ENCODE measurements at regions not wholly inside any gene's neighbourhood (a gene's known extent, or its start where the extent isn't known, plus 50 kb on each side); places are given as distances from the start of the nearest gene placed in this dataset.

DNA sequence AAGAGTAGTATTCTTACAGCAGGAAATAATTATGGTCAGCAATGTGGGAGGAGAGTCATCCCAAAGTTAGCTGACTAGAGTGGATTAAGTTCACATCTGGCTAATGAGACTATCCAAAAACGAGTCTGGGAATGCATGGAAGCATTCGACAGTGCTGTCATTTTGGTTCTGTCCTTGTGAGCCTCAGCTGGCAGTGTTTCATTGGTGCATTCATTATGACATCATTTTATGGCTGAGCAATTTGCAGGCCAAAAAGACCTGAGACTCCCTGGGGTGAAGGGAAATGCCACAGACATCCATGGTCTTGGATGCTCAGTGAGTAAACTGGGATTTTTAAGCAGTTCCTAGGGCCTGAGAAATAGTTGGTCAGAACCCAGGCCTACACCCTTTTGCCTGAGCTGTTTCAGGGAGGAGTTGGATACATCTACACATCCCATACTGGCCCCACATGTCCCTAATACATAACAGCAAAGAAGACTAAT is 196.4 kb upstream of the CCN2 start:
- TF ChIP-seq, protein P1, sequence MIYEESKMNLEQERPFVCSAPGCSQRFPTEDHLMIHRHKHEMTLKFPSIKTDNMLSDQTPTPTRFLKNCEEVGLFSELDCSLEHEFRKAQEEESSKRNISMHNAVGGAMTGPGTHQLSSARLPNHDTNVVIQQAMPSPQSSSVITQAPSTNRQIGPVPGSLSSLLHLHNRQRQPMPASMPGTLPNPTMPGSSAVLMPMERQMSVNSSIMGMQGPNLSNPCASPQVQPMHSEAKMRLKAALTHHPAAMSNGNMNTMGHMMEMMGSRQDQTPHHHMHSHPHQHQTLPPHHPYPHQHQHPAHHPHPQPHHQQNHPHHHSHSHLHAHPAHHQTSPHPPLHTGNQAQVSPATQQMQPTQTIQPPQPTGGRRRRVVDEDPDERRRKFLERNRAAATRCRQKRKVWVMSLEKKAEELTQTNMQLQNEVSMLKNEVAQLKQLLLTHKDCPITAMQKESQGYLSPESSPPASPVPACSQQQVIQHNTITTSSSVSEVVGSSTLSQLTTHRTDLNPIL (CRISPR knock-in tag; IDR thresholded peaks at IDR 0.05; ENCODE audit: low read depth): no peak
- no peak for TF ChIP-seq TCF4 (CRISPR knock-in tag; IDR thresholded peaks at IDR 0.05; ENCODE audit: borderline replicate concordance)
- no peak for TF ChIP-seq BACH2 (CRISPR knock-in tag; IDR thresholded peaks at IDR 0.05; ENCODE audit: borderline replicate concordance)
- no peak for TF ChIP-seq OSR1 (CRISPR knock-in tag; IDR thresholded peaks at IDR 0.05)
- TF ChIP-seq GLIS3 (CRISPR knock-in tag; IDR thresholded peaks at IDR 0.05): no peak
- TF ChIP-seq ARNTL (CRISPR knock-in tag; IDR thresholded peaks at IDR 0.05; ENCODE audit: borderline replicate concordance, low read depth): no peak
- no peak for TF ChIP-seq ZFP30 (CRISPR knock-in tag; IDR thresholded peaks at IDR 0.05)
- no peak for TF ChIP-seq ISL1 (CRISPR knock-in tag; IDR thresholded peaks at IDR 0.05)
- TF ChIP-seq CSDC2 (CRISPR knock-in tag; IDR thresholded peaks at IDR 0.05): no peak
- TF ChIP-seq, protein P2, sequence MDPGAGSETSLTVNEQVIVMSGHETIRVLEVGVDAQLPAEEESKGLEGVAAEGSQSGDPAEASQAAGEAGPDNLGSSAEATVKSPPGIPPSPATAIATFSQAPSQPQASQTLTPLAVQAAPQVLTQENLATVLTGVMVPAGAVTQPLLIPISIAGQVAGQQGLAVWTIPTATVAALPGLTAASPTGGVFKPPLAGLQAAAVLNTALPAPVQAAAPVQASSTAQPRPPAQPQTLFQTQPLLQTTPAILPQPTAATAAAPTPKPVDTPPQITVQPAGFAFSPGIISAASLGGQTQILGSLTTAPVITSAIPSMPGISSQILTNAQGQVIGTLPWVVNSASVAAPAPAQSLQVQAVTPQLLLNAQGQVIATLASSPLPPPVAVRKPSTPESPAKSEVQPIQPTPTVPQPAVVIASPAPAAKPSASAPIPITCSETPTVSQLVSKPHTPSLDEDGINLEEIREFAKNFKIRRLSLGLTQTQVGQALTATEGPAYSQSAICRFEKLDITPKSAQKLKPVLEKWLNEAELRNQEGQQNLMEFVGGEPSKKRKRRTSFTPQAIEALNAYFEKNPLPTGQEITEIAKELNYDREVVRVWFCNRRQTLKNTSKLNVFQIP (CRISPR knock-in tag; IDR thresholded peaks at IDR 0.05; ENCODE audit: borderline replicate concordance, low read depth): no peak
- no peak for TF ChIP-seq SNAI2 (CRISPR knock-in tag; IDR thresholded peaks at IDR 0.05)
- TF ChIP-seq, protein P3, sequence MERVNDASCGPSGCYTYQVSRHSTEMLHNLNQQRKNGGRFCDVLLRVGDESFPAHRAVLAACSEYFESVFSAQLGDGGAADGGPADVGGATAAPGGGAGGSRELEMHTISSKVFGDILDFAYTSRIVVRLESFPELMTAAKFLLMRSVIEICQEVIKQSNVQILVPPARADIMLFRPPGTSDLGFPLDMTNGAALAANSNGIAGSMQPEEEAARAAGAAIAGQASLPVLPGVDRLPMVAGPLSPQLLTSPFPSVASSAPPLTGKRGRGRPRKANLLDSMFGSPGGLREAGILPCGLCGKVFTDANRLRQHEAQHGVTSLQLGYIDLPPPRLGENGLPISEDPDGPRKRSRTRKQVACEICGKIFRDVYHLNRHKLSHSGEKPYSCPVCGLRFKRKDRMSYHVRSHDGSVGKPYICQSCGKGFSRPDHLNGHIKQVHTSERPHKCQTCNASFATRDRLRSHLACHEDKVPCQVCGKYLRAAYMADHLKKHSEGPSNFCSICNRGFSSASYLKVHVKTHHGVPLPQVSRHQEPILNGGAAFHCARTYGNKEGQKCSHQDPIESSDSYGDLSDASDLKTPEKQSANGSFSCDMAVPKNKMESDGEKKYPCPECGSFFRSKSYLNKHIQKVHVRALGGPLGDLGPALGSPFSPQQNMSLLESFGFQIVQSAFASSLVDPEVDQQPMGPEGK (CRISPR knock-in tag; IDR thresholded peaks at IDR 0.05; ENCODE audit: borderline replicate concordance): no peak
- TF ChIP-seq TOX (CRISPR knock-in tag; IDR thresholded peaks at IDR 0.05; ENCODE audit: borderline replicate concordance): no peak
- TF ChIP-seq, protein P4, sequence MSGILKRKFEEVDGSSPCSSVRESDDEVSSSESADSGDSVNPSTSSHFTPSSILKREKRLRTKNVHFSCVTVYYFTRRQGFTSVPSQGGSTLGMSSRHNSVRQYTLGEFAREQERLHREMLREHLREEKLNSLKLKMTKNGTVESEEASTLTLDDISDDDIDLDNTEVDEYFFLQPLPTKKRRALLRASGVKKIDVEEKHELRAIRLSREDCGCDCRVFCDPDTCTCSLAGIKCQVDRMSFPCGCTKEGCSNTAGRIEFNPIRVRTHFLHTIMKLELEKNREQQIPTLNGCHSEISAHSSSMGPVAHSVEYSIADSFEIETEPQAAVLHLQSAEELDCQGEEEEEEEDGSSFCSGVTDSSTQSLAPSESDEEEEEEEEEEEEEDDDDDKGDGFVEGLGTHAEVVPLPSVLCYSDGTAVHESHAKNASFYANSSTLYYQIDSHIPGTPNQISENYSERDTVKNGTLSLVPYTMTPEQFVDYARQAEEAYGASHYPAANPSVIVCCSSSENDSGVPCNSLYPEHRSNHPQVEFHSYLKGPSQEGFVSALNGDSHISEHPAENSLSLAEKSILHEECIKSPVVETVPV (CRISPR knock-in tag; IDR thresholded peaks at IDR 0.05): no peak
- no peak for TF ChIP-seq ZFP3 (CRISPR knock-in tag; IDR thresholded peaks at IDR 0.05)
- no peak for TF ChIP-seq ZC3H10 (CRISPR knock-in tag; IDR thresholded peaks at IDR 0.05)
- TF ChIP-seq RARB (CRISPR knock-in tag; IDR thresholded peaks at IDR 0.05): no peak
- no peak for TF ChIP-seq ZNF565 (CRISPR knock-in tag; conservative IDR thresholded peaks at IDR 0.05; ENCODE audit: low read depth)
- TF ChIP-seq ESRRG (CRISPR knock-in tag; IDR thresholded peaks at IDR 0.05): no peak
- TF ChIP-seq ZNF70 (CRISPR knock-in tag; IDR thresholded peaks at IDR 0.05): no peak
- ATAC-seq: peak; percentile 88

DNA sequence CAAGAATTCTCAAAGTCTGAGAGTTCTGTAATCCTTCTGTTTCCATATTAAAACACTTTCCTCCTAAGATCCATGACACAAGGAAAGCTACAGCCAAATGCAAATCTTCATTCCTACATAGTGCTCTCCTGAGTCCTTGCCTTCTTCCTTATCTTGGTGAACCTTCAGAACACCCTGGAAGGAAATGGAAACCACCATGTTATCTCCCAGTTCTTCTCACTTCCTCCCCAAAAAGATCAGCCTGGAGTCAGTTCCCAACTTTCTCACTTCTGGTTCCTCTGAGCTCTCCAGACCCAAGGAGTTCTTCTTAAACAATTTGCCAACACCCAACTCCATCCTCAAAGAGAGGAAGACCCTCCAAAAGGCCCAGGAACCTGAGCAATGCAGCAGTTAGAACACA is 193.3 kb upstream of the CCN2 start:
- TF ChIP-seq TCF4 (CRISPR knock-in tag; IDR thresholded peaks at IDR 0.05; ENCODE audit: borderline replicate concordance) (no peak), ZFP30 (CRISPR knock-in tag; IDR thresholded peaks at IDR 0.05) (no peak), ARNTL (CRISPR knock-in tag; IDR thresholded peaks at IDR 0.05; ENCODE audit: borderline replicate concordance, low read depth) (no peak), PPARA (CRISPR knock-in tag; IDR thresholded peaks at IDR 0.05; ENCODE audit: borderline replicate concordance) (no peak), SNAI2 (CRISPR knock-in tag; IDR thresholded peaks at IDR 0.05) (no peak), CSDC2 (CRISPR knock-in tag; IDR thresholded peaks at IDR 0.05) (no peak), ESRRG (CRISPR knock-in tag; IDR thresholded peaks at IDR 0.05) (no peak), TOX (CRISPR knock-in tag; IDR thresholded peaks at IDR 0.05; ENCODE audit: borderline replicate concordance) (no peak), ZNF70 (CRISPR knock-in tag; IDR thresholded peaks at IDR 0.05) (no peak), RARB (CRISPR knock-in tag; IDR thresholded peaks at IDR 0.05) (no peak), GLIS3 (CRISPR knock-in tag; IDR thresholded peaks at IDR 0.05) (no peak)
- TF ChIP-seq, protein P2 (CRISPR knock-in tag; IDR thresholded peaks at IDR 0.05; ENCODE audit: borderline replicate concordance, low read depth): no peak
- TF ChIP-seq, protein P5, sequence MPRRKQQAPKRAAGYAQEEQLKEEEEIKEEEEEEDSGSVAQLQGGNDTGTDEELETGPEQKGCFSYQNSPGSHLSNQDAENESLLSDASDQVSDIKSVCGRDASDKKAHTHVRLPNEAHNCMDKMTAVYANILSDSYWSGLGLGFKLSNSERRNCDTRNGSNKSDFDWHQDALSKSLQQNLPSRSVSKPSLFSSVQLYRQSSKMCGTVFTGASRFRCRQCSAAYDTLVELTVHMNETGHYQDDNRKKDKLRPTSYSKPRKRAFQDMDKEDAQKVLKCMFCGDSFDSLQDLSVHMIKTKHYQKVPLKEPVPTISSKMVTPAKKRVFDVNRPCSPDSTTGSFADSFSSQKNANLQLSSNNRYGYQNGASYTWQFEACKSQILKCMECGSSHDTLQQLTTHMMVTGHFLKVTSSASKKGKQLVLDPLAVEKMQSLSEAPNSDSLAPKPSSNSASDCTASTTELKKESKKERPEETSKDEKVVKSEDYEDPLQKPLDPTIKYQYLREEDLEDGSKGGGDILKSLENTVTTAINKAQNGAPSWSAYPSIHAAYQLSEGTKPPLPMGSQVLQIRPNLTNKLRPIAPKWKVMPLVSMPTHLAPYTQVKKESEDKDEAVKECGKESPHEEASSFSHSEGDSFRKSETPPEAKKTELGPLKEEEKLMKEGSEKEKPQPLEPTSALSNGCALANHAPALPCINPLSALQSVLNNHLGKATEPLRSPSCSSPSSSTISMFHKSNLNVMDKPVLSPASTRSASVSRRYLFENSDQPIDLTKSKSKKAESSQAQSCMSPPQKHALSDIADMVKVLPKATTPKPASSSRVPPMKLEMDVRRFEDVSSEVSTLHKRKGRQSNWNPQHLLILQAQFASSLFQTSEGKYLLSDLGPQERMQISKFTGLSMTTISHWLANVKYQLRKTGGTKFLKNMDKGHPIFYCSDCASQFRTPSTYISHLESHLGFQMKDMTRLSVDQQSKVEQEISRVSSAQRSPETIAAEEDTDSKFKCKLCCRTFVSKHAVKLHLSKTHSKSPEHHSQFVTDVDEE (CRISPR knock-in tag; IDR thresholded peaks at IDR 0.05): no peak
- TF ChIP-seq, protein P1 (CRISPR knock-in tag; IDR thresholded peaks at IDR 0.05; ENCODE audit: low read depth): no peak
- TF ChIP-seq, protein P4 (CRISPR knock-in tag; IDR thresholded peaks at IDR 0.05): no peak
- TF ChIP-seq, protein P3 (CRISPR knock-in tag; IDR thresholded peaks at IDR 0.05; ENCODE audit: borderline replicate concordance): no peak
- ATAC-seq: no peak

Measured in SK-N-SH treated with all-trans-retinoic acid at 6 μM for 48 hours (cell line).